Trophoblast cell (in vitro differentiated cells and primary cell): ENCODE measurements at regions not wholly inside any gene's neighbourhood (a gene's known extent, or its start where the extent isn't known, plus 50 kb on each side); places are given as distances from the start of the nearest gene placed in this dataset.

Experiments
- DNase-seq, 2 donors: peaks; one replicate each; pipeline ENCODE4 v3.0.0-alpha.2; 2016
- H2AFZ ChIP-seq: 2 replicates; pipeline ENCODE4 v1.6.1; 2013; ENCODE audit warnings: low read length, moderate library complexity, mild to moderate bottlenecking; ENCODE audit not compliant: insufficient read depth, poor library complexity
- H2AK5ac ChIP-seq: 2 replicates; pipeline ENCODE4 v1.6.1; 2013; ENCODE audit warnings: mild to moderate bottlenecking, low read length
- H2BK120ac ChIP-seq: 2 replicates; pipeline ENCODE4 v1.6.1; 2013; ENCODE audit warnings: low read length, mild to moderate bottlenecking, moderate library complexity; ENCODE audit not compliant: insufficient read depth, poor library complexity
- H2BK12ac ChIP-seq: 2 replicates; pipeline ENCODE4 v1.6.1; 2013; ENCODE audit warnings: mild to moderate bottlenecking, low read length, moderate library complexity
- H2BK5ac ChIP-seq: 2 replicates; pipeline ENCODE4 v1.6.1; 2013; ENCODE audit warnings: low read length, low read depth, moderate library complexity, mild to moderate bottlenecking; ENCODE audit not compliant: poor library complexity
- H3K14ac ChIP-seq: 2 replicates; pipeline ENCODE4 v1.6.1; 2013; ENCODE audit warnings: mild to moderate bottlenecking, low read length
- H3K18ac ChIP-seq: 2 replicates; pipeline ENCODE4 v1.6.1; 2013; ENCODE audit warnings: mild to moderate bottlenecking, low read length
- H3K23ac ChIP-seq: 2 replicates; pipeline ENCODE4 v1.6.1; 2013; ENCODE audit warnings: low read length
- H3K27ac ChIP-seq: 2 replicates; pipeline ENCODE4 v1.5.1; 2013; ENCODE audit warnings: low read depth, mild to moderate bottlenecking, inconsistent platforms, low read length, moderate library complexity
- H3K27me3 ChIP-seq: 2 replicates; pipeline ENCODE4 v1.6.1; 2013; ENCODE audit warnings: inconsistent platforms, mild to moderate bottlenecking, low read length, moderate library complexity; ENCODE audit not compliant: insufficient read depth
- H3K36me3 ChIP-seq, 2 experiments: 1 replicate in 1 of 2; 2 replicates in 1 of 2; pipeline ENCODE4 v1.6.1; 2013; ENCODE audit warnings: low read length in 2 of 2, mild to moderate bottlenecking in 2 of 2, moderate library complexity in 1 of 2; ENCODE audit not compliant: insufficient read depth in 2 of 2, control insufficient read depth in 1 of 2
- H3K4ac ChIP-seq: 2 replicates; pipeline ENCODE4 v1.6.1; 2013; ENCODE audit warnings: low read depth, mild to moderate bottlenecking, low read length, moderate library complexity
- H3K4me1 ChIP-seq, 2 experiments: 1 replicate in 1 of 2; 2 replicates in 1 of 2; pipeline ENCODE4 v1.6.1; 2013; ENCODE audit warnings: low read length in 2 of 2, mild to moderate bottlenecking in 2 of 2, moderate library complexity in 1 of 2; ENCODE audit not compliant: insufficient read depth in 2 of 2, control insufficient read depth in 1 of 2
- H3K4me2 ChIP-seq: 2 replicates; pipeline ENCODE4 v1.6.1; 2013; ENCODE audit warnings: inconsistent platforms, mild to moderate bottlenecking, low read length, moderate library complexity
- H3K4me3 ChIP-seq: 2 replicates; pipeline ENCODE4 v1.5.1; 2013; ENCODE audit warnings: mild to moderate bottlenecking, low read depth, low read length, inconsistent platforms
- H3K79me1 ChIP-seq: one replicate; pipeline ENCODE4 v1.6.1; 2013; ENCODE audit warnings: low read length
- H3K79me2 ChIP-seq: 2 replicates; pipeline ENCODE4 v1.6.1; 2013; ENCODE audit warnings: low read length, mild to moderate bottlenecking; ENCODE audit not compliant: control insufficient read depth, insufficient read depth, poor library complexity
- H3K9ac ChIP-seq: 2 replicates; pipeline ENCODE4 v1.6.1; 2013; ENCODE audit warnings: mild to moderate bottlenecking, low read length
- H3K9me3 ChIP-seq: 2 replicates; pipeline ENCODE4 v1.6.1; 2013; ENCODE audit warnings: low read depth, mild to moderate bottlenecking, control low read depth, inconsistent platforms, low read length; ENCODE audit not compliant: insufficient read depth
- H4K12ac ChIP-seq: 2 replicates; pipeline ENCODE4 v1.6.1; 2013; ENCODE audit warnings: low read depth, mild to moderate bottlenecking, low read length, moderate library complexity
- H4K8ac ChIP-seq: 2 replicates; pipeline ENCODE4 v1.6.1; 2013; ENCODE audit warnings: low read depth, mild to moderate bottlenecking, low read length, moderate library complexity
- H4K91ac ChIP-seq: one replicate; pipeline ENCODE4 v1.6.1; 2013; ENCODE audit warnings: low read depth, mild to moderate bottlenecking, low read length, moderate library complexity
- WGBS: extraction: QIAGEN DNeasy Blood & Tissue Kit; methylation state at CpG from one replicate; pipeline ENCODE4 v1.1.7; 2013; ENCODE audit warnings: missing lambda C conversion rate; ENCODE audit not compliant: insufficient read length, insufficient coverage; ENCODE audit errors: extremely low coverage; 5-methylcytosine and 5-hydroxymethylcytosine counted together

DNA sequence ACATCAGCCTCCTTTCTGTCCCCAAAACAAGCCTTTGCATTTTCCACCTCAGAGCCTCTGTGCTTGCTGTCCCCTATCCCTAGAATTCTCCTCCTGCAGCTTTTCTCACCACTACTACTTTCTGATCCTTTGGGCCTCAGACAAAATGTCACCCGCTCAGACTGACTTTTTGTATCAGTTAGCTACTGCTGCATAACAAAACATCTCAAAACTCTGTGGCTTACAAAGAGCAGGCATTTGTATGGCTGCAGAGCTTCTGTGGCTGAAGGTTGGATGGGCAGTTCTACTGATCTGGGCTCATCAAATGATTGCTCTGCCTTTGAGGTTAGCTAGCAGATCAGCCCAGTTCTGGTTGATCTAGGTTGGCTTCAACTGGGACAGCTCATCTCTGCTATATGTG, 248.7 kb downstream of the MN1 start:
- H3K27ac ChIP-seq, result no peak overlapping the region
- H3K27me3 ChIP-seq, result no peaks in the 10 kb centered on the region
- H4K8ac ChIP-seq, result no peak overlapping the region
- H3K79me1 ChIP-seq, result no peaks in the 10 kb centered on the region
- no peak overlapping the region for H3K4ac ChIP-seq
- H2AFZ ChIP-seq, result no peak overlapping the region
- no peak overlapping the region for H4K91ac ChIP-seq
- H3K14ac ChIP-seq, result no peak overlapping the region
- H2BK120ac ChIP-seq, result no peak overlapping the region
- H4K12ac ChIP-seq, result no peak overlapping the region
- H3K36me3 ChIP-seq, result no peaks in the 10 kb centered on the region
- WGBS, result no CpG with 5 or more reads among the region's 1 CpG
- no peak overlapping the region for H2AK5ac ChIP-seq
- H3K9me3 ChIP-seq, result no peaks in the 10 kb centered on the region
- DNase-seq, result no peak
- H3K9ac ChIP-seq, result no peak overlapping the region
- H3K79me2 ChIP-seq, result no peaks in the 10 kb centered on the region
- H3K4me2 ChIP-seq, result no peak overlapping the region
- H3K23ac ChIP-seq, result no peak overlapping the region
- no peak overlapping the region for H2BK5ac ChIP-seq
- no peak overlapping the region for H3K4me3 ChIP-seq
- H3K18ac ChIP-seq, result no peak overlapping the region
- no peak overlapping the region for H2BK12ac ChIP-seq
- H3K4me1 ChIP-seq, result no peaks in the 10 kb centered on the region

DNA sequence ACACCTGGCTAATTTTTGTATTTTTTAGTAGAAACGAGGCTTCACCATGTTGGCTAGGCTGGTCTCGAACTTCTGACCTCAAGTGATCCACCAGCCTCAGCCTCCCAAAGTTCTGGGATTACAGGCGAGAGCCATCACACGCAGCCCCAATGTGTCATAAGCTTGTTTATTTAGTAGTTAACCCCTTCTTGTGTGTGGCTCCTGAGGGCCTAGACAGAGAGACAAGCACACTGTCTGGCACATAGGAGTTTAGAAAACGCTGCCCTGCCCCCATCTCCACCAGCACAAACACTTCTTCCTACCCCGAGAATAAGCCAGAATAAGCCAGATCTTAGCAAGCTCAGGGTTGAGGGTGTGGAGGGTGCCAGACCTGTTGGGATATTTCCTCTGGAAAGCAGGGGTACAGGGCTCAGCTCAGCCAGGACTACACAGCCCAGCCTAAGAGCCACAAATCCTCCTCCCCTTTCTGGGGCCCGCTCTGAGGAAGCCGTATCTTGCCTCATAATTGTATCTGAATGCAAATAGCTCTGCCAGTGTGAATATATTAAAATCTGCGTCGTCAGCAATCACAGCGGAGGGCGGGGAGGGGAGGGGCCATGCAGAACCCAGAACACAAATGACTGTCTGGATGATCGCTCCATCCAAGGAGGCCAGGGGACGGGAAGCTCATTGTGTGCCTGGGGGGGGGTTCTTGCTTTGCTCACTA, 247.3 kb downstream of the MN1 start:
- H3K9ac ChIP-seq, result no peak overlapping the region
- no peak overlapping the region for H3K27ac ChIP-seq
- H4K91ac ChIP-seq, result no peak overlapping the region
- no peaks in the 10 kb centered on the region for H3K9me3 ChIP-seq
- H2AFZ ChIP-seq, result no peak overlapping the region
- H3K79me1 ChIP-seq, result no peaks in the 10 kb centered on the region
- DNase-seq, result no peak
- H2BK120ac ChIP-seq, result no peak overlapping the region
- H3K36me3 ChIP-seq, result no peaks in the 10 kb centered on the region
- H3K18ac ChIP-seq, result no peak overlapping the region
- H3K4me2 ChIP-seq, result no peak overlapping the region
- no peak overlapping the region for H3K23ac ChIP-seq
- no peak overlapping the region for H4K8ac ChIP-seq
- no peaks in the 10 kb centered on the region for H3K4me1 ChIP-seq
- WGBS, result no CpG with 5 or more reads among the region's 14 CpGs
- H3K4me3 ChIP-seq, result no peak overlapping the region
- H2BK12ac ChIP-seq, result no peak overlapping the region
- no peaks in the 10 kb centered on the region for H3K79me2 ChIP-seq
- no peak overlapping the region for H4K12ac ChIP-seq
- no peak overlapping the region for H3K4ac ChIP-seq
- H2AK5ac ChIP-seq, result no peak overlapping the region
- no peaks in the 10 kb centered on the region for H3K27me3 ChIP-seq
- H3K14ac ChIP-seq, result no peak overlapping the region
- H2BK5ac ChIP-seq, result no peak overlapping the region

- H2AFZ ChIP-seq, result no peak overlapping the region
- no peaks in the 10 kb centered on the region for H3K79me1 ChIP-seq
- H4K91ac ChIP-seq, result no peak overlapping the region
- no peak overlapping the region for H2BK5ac ChIP-seq
- no peak overlapping the region for H2BK12ac ChIP-seq
- no CpG with 5 or more reads among the region's 6 CpGs for whole genome bisulfite sequencing
- no peak overlapping the region for H3K14ac ChIP-seq
- no peaks in the 10 kb centered on the region for H3K4me1 ChIP-seq
- no peak overlapping the region for H3K4ac ChIP-seq
- H3K23ac ChIP-seq, result no peak overlapping the region
- H2BK120ac ChIP-seq, result no peak overlapping the region
- H3K9me3 ChIP-seq, result no peaks in the 10 kb centered on the region
- H3K9ac ChIP-seq, result no peak overlapping the region
- no peaks in the 10 kb centered on the region for H3K36me3 ChIP-seq
- no peaks in the 10 kb centered on the region for H3K79me2 ChIP-seq
- no peak overlapping the region for H3K18ac ChIP-seq
- no peak overlapping the region for H3K4me3 ChIP-seq
- H4K8ac ChIP-seq, result no peak overlapping the region
- no peak overlapping the region for H2AK5ac ChIP-seq
- no peak overlapping the region for H3K4me2 ChIP-seq
- H3K27me3 ChIP-seq, result no peaks in the 10 kb centered on the region
- H3K27ac ChIP-seq, result no peak overlapping the region
- H4K12ac ChIP-seq, result no peak overlapping the region
- no peak for DNase-seq
Measured at GRCh38 chr22:27554841-27555456, 246.6 kb downstream of the MN1 start.

- Histone ChIP-seq H3K9ac (no peak overlapping the region), H3K27me3 (no peaks in the 10 kb centered on the region), H3K79me1 (no peaks in the 10 kb centered on the region), H3K4ac (no peak overlapping the region), H3K36me3 (no peaks in the 10 kb centered on the region), H2AK5ac (no peak overlapping the region), H4K91ac (no peak overlapping the region), H3K18ac (no peak overlapping the region), H4K8ac (no peak overlapping the region), H3K4me1 (no peaks in the 10 kb centered on the region), H2BK5ac (no peak overlapping the region), H3K4me3 (no peak overlapping the region), H3K4me2 (no peak overlapping the region), H3K27ac (no peak overlapping the region), H2AFZ (no peak overlapping the region), H4K12ac (no peak overlapping the region), H3K14ac (no peak overlapping the region), H2BK12ac (no peak overlapping the region), H3K9me3 (no peaks in the 10 kb centered on the region), H2BK120ac (no peak overlapping the region), H3K79me2 (no peaks in the 10 kb centered on the region), H3K23ac (no peak overlapping the region)
- no CpG with 5 or more reads among the region's 12 CpGs for WGBS
- no peak for DNase-seq
Measured at GRCh38 chr22:27556371-27556770, 245.2 kb downstream of the MN1 start.
